Keratinocyte (primary cell): ENCODE measurements at regions not wholly inside any gene's neighbourhood (a gene's known extent, or its start where the extent isn't known, plus 50 kb on each side); places are given as distances from the start of the nearest gene placed in this dataset.

ENCODE experiments used
- DNase-seq: peaks from one replicate; pipeline ENCODE4 v3.0.0-alpha.2; 2011; ENCODE audit warnings: low read depth, missing footprints, low spot score
- FAIRE-seq: peaks from 2 replicates; lab custom pipeline; 2011; peaks lifted over from hg19 to GRCh38; lab: Jason Lieb, UNC
- H2AFZ ChIP-seq: 2 replicates; pipeline ENCODE4 v1.6.0; 2012; ENCODE audit warnings: low read length, control low read depth, inconsistent platforms; ENCODE audit not compliant: control insufficient read depth
- H3K27ac ChIP-seq: 2 replicates; pipeline ENCODE4 v1.5.1; 2011; ENCODE audit warnings: low read length; ENCODE audit not compliant: control insufficient read depth, insufficient read depth
- H3K27me3 ChIP-seq: 3 replicates; pipeline ENCODE4 v1.6.0; 2011; ENCODE audit warnings: low read length; ENCODE audit not compliant: control insufficient read depth, insufficient read depth; ENCODE audit errors: extremely low read depth
- H3K36me3 ChIP-seq, 2 experiments: 2 replicates in 1 of 2; 3 replicates in 1 of 2; pipeline ENCODE4 v1.5.1; 2011; ENCODE audit warnings: low read length in 2 of 2, mild to moderate bottlenecking in 1 of 2; ENCODE audit not compliant: control insufficient read depth in 2 of 2, insufficient read depth in 2 of 2; ENCODE audit errors: extremely low read depth in 1 of 2
- H3K4me1 ChIP-seq: 3 replicates; pipeline ENCODE4 v1.5.1; 2011; ENCODE audit warnings: low read length; ENCODE audit not compliant: control insufficient read depth, insufficient read depth; ENCODE audit errors: extremely low read depth
- H3K4me2 ChIP-seq: 3 replicates; pipeline ENCODE4 v1.6.0; 2011; ENCODE audit warnings: low read depth, low read length; ENCODE audit not compliant: control insufficient read depth, insufficient read depth; ENCODE audit errors: extremely low read depth
- H3K4me3 ChIP-seq, 3 experiments: fragments of 200-600 bp in 1 of 3; sonication (generic) in 1 of 3; 2 replicates in 2 of 3; 3 replicates in 1 of 3; pipeline ENCODE4 v1.5.1; 2011 to 2016; ENCODE audit warnings: low read length in 3 of 3, mild to moderate bottlenecking in 3 of 3, control low read depth in 2 of 3, inconsistent platforms in 1 of 3, low read depth in 1 of 3, mixed read lengths in 1 of 3, mixed run types in 1 of 3, moderate library complexity in 1 of 3; ENCODE audit not compliant: control insufficient read depth in 2 of 3, insufficient read depth in 2 of 3; ENCODE audit errors: extremely low read depth in 1 of 3
- H3K79me2 ChIP-seq: 2 replicates; pipeline ENCODE4 v1.6.0; 2012; ENCODE audit warnings: low read length; ENCODE audit not compliant: control insufficient read depth, insufficient read depth
- H3K9ac ChIP-seq: 3 replicates; pipeline ENCODE4 v1.6.0; 2011; ENCODE audit warnings: low read length; ENCODE audit not compliant: control insufficient read depth, insufficient read depth; ENCODE audit errors: extremely low read depth
- H3K9me1 ChIP-seq: 3 replicates; pipeline ENCODE4 v1.6.0; 2011; ENCODE audit warnings: low read length; ENCODE audit not compliant: control insufficient read depth, insufficient read depth; ENCODE audit errors: extremely low read depth
- H3K9me3 ChIP-seq: 2 replicates; pipeline ENCODE4 v1.5.1; 2012; ENCODE audit warnings: low read depth, low read length; ENCODE audit not compliant: control insufficient read depth
- H4K20me1 ChIP-seq: 3 replicates; pipeline ENCODE4 v1.6.0; 2011; ENCODE audit warnings: low read length; ENCODE audit not compliant: control insufficient read depth, insufficient read depth; ENCODE audit errors: extremely low read depth
- CTCF ChIP-seq, 3 experiments: IDR thresholded peaks in 1 of 3; conservative IDR thresholded peaks in 1 of 3; optimal IDR thresholded peaks in 1 of 3; 2 replicates in 2 of 3; 3 replicates in 1 of 3; pipeline versions ENCODE3 to v1.5.1; 2011; ENCODE audit warnings: low read length in 3 of 3, mild to moderate bottlenecking in 3 of 3, moderate library complexity in 2 of 3, control low read depth in 1 of 3, inconsistent platforms in 1 of 3; ENCODE audit not compliant: insufficient read depth in 2 of 3; ENCODE audit errors: extremely low read depth in 1 of 3
- EZH2 ChIP-seq: IDR thresholded peaks from one replicate; pipeline ENCODE4 v1.6.1; 2012; ENCODE audit warnings: inconsistent platforms, mild to moderate bottlenecking, low read length, moderate library complexity
- dilution Hi-C: fragments of 300-500 bp; cut with MboI; formaldehyde crosslinking; loops from one replicate; pipeline ENCODE4 v1.7.0; 2020; ENCODE audit warnings: low sequenced_read_pairs; ENCODE audit not compliant: extremely low pct_ligation_motif_present

GRCh38 chr7:54332301-54332700, 209.9 kb upstream of the VSTM2A start:
- Histone ChIP-seq H4K20me1 (no peaks in the 10 kb centered on the region), H3K9me3 (no peaks in the 10 kb centered on the region), H3K79me2 (no peaks in the 10 kb centered on the region), H3K9ac (no peak overlapping the region), H3K27me3 (peaks cover 8% of the 10 kb centered on the region), H3K27ac (no peak overlapping the region), H3K4me3 (no peak overlapping the region), H3K36me3 (no peaks in the 10 kb centered on the region), H2AFZ (no peak overlapping the region), H3K9me1 (no peaks in the 10 kb centered on the region), H3K4me1 (no peaks in the 10 kb centered on the region), H3K4me2 (no peak overlapping the region)
- DNase-seq = no peak
- no peak for FAIRE-seq
- TF ChIP-seq EZH2 (no peak), CTCF (optimal IDR thresholded peaks at IDR 0.05 in 1 of 3, IDR thresholded peaks at IDR 0.05 in 1 of 3, conservative IDR thresholded peaks at IDR 0.05 in 1 of 3; ENCODE audit: extremely low read depth in 1 of 3, insufficient read depth in 2 of 3, low read length in 3 of 3) (no peak)
- dilution Hi-C loops = no loop called here

GRCh38 chr7:54333952-54334351, 208.2 kb upstream of the VSTM2A start:
- TF ChIP-seq EZH2 = no peak
- TF ChIP-seq CTCF (optimal IDR thresholded peaks at IDR 0.05 in 1 of 3, IDR thresholded peaks at IDR 0.05 in 1 of 3, conservative IDR thresholded peaks at IDR 0.05 in 1 of 3; ENCODE audit: extremely low read depth in 1 of 3, insufficient read depth in 2 of 3, low read length in 3 of 3) = no peak
- no peaks in the 10 kb centered on the region for H3K9me3 ChIP-seq
- no peak overlapping the region for H3K4me2 ChIP-seq
- H3K79me2 ChIP-seq = no peaks in the 10 kb centered on the region
- FAIRE-seq = no peak
- dilution Hi-C loops = no loop called here
- H3K27me3 ChIP-seq = peaks cover 8% of the 10 kb centered on the region
- no peak overlapping the region for H3K9ac ChIP-seq
- H3K27ac ChIP-seq = no peak overlapping the region
- no peaks in the 10 kb centered on the region for H3K4me1 ChIP-seq
- DNase-seq = no peak
- H3K36me3 ChIP-seq = no peaks in the 10 kb centered on the region
- no peak overlapping the region for H3K4me3 ChIP-seq
- no peak overlapping the region for H2AFZ ChIP-seq
- H4K20me1 ChIP-seq = no peaks in the 10 kb centered on the region
- no peaks in the 10 kb centered on the region for H3K9me1 ChIP-seq
